HCT116 (cell line): ENCODE measurements at regions not wholly inside any gene's neighbourhood (a gene's known extent, or its start where the extent isn't known, plus 50 kb on each side); places are given as distances from the start of the nearest gene placed in this dataset.

Experiments
- ATAC-seq: fragments of 200-7000 bp; cut with Tn5 transposase; 2 replicates; pipeline ENCODE4 v1.9.1; 2020; ENCODE audit warnings: mild to moderate bottlenecking, moderate library complexity
- BruUV-seq: library from RNA; stranded (reverse); fragments of 400-500 nt; replicated peaks from 2 replicates; lab custom pipeline; 2021; lab: Mats Ljungman, UMichigan
- CTCF ChIA-PET: fragments of 300-600 bp; sonication (Branson Sonifier 250); formaldehyde crosslinking; loops from one replicate; lab custom pipeline; 2021; ENCODE audit warnings: antibody characterized with exemption; lab: Charles Lee
- POLR2A ChIA-PET: fragments of 300-600, 350-600 bp; sonication (Branson Sonifier 250); formaldehyde crosslinking; loops from one replicate; lab custom pipeline; 2021; ENCODE audit warnings: antibody characterized with exemption; lab: Charles Lee
- RAD21 ChIA-PET, 2 experiments: fragments of 300-600 bp; sonication (Branson Sonifier 250); formaldehyde crosslinking; loops; one replicate each; lab custom pipeline; 2023; ENCODE audit warnings: low total read pairs in 2 of 2; ENCODE audit not compliant: uncharacterized antibody in 2 of 2, unreplicated experiment in 2 of 2, low non-redundant PET in 1 of 2; lab: Charles Lee
- DNase-seq: peaks from one replicate; pipeline ENCODE4 v3.0.0-alpha.2; 2010; ENCODE audit warnings: low read depth, low spot score
- H2AFZ ChIP-seq: fragments of 200-600 bp; shearing (Covaris generic), sonication (generic); 2 replicates; pipeline ENCODE4 v1.6.1; 2017; ENCODE audit warnings: low read depth, mixed run types, mixed read lengths, antibody characterized with exemption, low read length; ENCODE audit not compliant: poor library complexity, severe bottlenecking
- H3K27ac ChIP-seq: 2 replicates; pipeline ENCODE4 v1.5.1; 2012; ENCODE audit warnings: low read depth, low read length
- H3K27me3 ChIP-seq: fragments of 200-600 bp; sonication (generic); 2 replicates; pipeline ENCODE4 v1.6.1; 2016; ENCODE audit warnings: mixed run types, low read length, mixed read lengths; ENCODE audit not compliant: insufficient read depth
- H3K36me3 ChIP-seq, 2 experiments: fragments of 200-500 bp in 1 of 2; fragments of 200-600 bp in 1 of 2; sonication (Bioruptor generic) in 1 of 2; sonication (generic) in 1 of 2; 2 replicates each; pipeline versions ENCODE4 v1.5.1 to v1.6.1; 2014 to 2016; ENCODE audit warnings: low read length in 2 of 2, inconsistent platforms in 1 of 2, mixed read lengths in 1 of 2, mixed run types in 1 of 2; ENCODE audit not compliant: insufficient read depth in 2 of 2, control insufficient read depth in 1 of 2
- H3K4me1 ChIP-seq, 2 experiments: fragments of 200-600 bp in 1 of 2; sonication (generic) in 1 of 2; 2 replicates each; pipeline versions ENCODE4 v1.5.1 to v1.6.1; 2012 to 2017; ENCODE audit warnings: low read length in 2 of 2, inconsistent platforms in 1 of 2, mild to moderate bottlenecking in 1 of 2, mixed read lengths in 1 of 2, mixed run types in 1 of 2, moderate library complexity in 1 of 2; ENCODE audit not compliant: insufficient read depth in 2 of 2, control insufficient read depth in 1 of 2
- H3K4me2 ChIP-seq: fragments of 200-600 bp; sonication (generic); 2 replicates; pipeline ENCODE4 v1.6.1; 2017; ENCODE audit warnings: mixed run types, low read length, mixed read lengths
- H3K4me3 ChIP-seq, 2 experiments: fragments of 200-600 bp in 1 of 2; sonication (generic) in 1 of 2; replicated peaks in 1 of 2; 2 replicates each; pipeline ENCODE4 v1.5.1; 2011 to 2016; ENCODE audit warnings: low read length in 2 of 2, control low read depth in 1 of 2, low read depth in 1 of 2, mild to moderate bottlenecking in 1 of 2, mixed read lengths in 1 of 2, mixed run types in 1 of 2
- H3K79me2 ChIP-seq: fragments of 200-600 bp; sonication (generic); 2 replicates; pipeline ENCODE4 v1.6.1; 2017; ENCODE audit warnings: mild to moderate bottlenecking, mixed run types, low read length, moderate library complexity, mixed read lengths; ENCODE audit not compliant: insufficient read depth
- H3K9ac ChIP-seq: fragments of 200-600 bp; sonication (generic); 2 replicates; pipeline ENCODE4 v1.6.1; 2016; ENCODE audit warnings: low read length, mixed read lengths
- H3K9me2 ChIP-seq: fragments of 200-600 bp; sonication (generic), shearing (Covaris generic); 2 replicates; pipeline ENCODE4 v1.6.1; 2017; ENCODE audit warnings: mixed run types, mild to moderate bottlenecking, moderate library complexity; ENCODE audit not compliant: insufficient read depth
- H3K9me3 ChIP-seq, 2 experiments: fragments of 200-500 bp in 1 of 2; fragments of 200-600 bp in 1 of 2; sonication (Bioruptor generic) in 1 of 2; sonication (generic) in 1 of 2; 2 replicates each; pipeline ENCODE4 v1.6.1; 2014 to 2017; ENCODE audit warnings: low read length in 2 of 2, mixed read lengths in 2 of 2, inconsistent platforms in 1 of 2, low read depth in 1 of 2, mild to moderate bottlenecking in 1 of 2, mixed run types in 1 of 2, moderate library complexity in 1 of 2; ENCODE audit not compliant: control insufficient read depth in 1 of 2, insufficient read depth in 1 of 2
- H4K20me1 ChIP-seq: fragments of 200-600 bp; sonication (generic), shearing (Covaris generic); 2 replicates; pipeline ENCODE4 v1.6.1; 2017; ENCODE audit warnings: mixed run types, mild to moderate bottlenecking, moderate library complexity; ENCODE audit not compliant: insufficient read depth
- EZH2 ChIP-seq: fragments of 200-600 bp; sonication (generic); IDR thresholded peaks from 2 replicates; pipeline ENCODE4 v1.6.1; 2017; ENCODE audit warnings: antibody characterized with exemption, mixed run types
- EZH2phosphoT487 ChIP-seq: fragments of 200-600 bp; IDR thresholded peaks from 2 replicates; pipeline ENCODE4 v1.6.1; 2018; ENCODE audit warnings: antibody characterized with exemption, borderline replicate concordance
- FOSL1 ChIP-seq: IDR thresholded peaks from 2 replicates; pipeline ENCODE4 v1.6.1; 2012; ENCODE audit warnings: low read depth
- POLR2AphosphoS5 ChIP-seq: IDR thresholded peaks from 2 replicates; pipeline ENCODE4 v1.6.1; 2011; ENCODE audit warnings: mild to moderate bottlenecking, low read depth, low read length, moderate library complexity
- SP1 ChIP-seq: IDR thresholded peaks from 2 replicates; pipeline ENCODE4 v1.6.1; 2012; ENCODE audit warnings: low read depth
- SRF ChIP-seq: IDR thresholded peaks from 2 replicates; pipeline ENCODE4 v1.6.1; 2012; ENCODE audit warnings: low read depth
- TCF7L2 ChIP-seq: IDR thresholded peaks from 2 replicates; pipeline ENCODE4 v1.7.0; 2011; ENCODE audit warnings: borderline replicate concordance, inconsistent platforms; ENCODE audit not compliant: insufficient read depth, insufficient read length; ENCODE audit errors: extremely low read depth
- intact Hi-C: fragments of 100-400 bp; cut with micrococcal nuclease; formaldehyde crosslinking; loops from 2 replicates; pipeline ENCODE4 v1.10.0; 2022
- TF ChIP-seq, protein P1 (sequence below), 3 experiments: fragments of 200-600 bp in 1 of 3; sonication (generic) in 1 of 3; IDR thresholded peaks in 2 of 3; conservative IDR thresholded peaks in 1 of 3; 2 replicates each; pipeline ENCODE4 v1.5.1; 2012 to 2017; ENCODE audit warnings: low read depth in 2 of 3, low read length in 2 of 3, antibody characterized with exemption in 1 of 3, borderline replicate concordance in 1 of 3, control low read depth in 1 of 3, mild to moderate bottlenecking in 1 of 3, mixed read lengths in 1 of 3, mixed run types in 1 of 3, moderate library complexity in 1 of 3; ENCODE audit not compliant: insufficient read depth in 1 of 3
- TF ChIP-seq, protein P2 (sequence below): IDR thresholded peaks from 2 replicates; pipeline ENCODE4 v1.6.1; 2012

GRCh38 chr20:25859649-25860530, 163.2 kb upstream of the ZNF337 start:
- no peak for TF ChIP-seq SRF
- no peak for TF ChIP-seq FOSL1
- no peak for TF ChIP-seq EZH2
- no peak for TF ChIP-seq POLR2AphosphoS5
- TF ChIP-seq, protein P1, sequence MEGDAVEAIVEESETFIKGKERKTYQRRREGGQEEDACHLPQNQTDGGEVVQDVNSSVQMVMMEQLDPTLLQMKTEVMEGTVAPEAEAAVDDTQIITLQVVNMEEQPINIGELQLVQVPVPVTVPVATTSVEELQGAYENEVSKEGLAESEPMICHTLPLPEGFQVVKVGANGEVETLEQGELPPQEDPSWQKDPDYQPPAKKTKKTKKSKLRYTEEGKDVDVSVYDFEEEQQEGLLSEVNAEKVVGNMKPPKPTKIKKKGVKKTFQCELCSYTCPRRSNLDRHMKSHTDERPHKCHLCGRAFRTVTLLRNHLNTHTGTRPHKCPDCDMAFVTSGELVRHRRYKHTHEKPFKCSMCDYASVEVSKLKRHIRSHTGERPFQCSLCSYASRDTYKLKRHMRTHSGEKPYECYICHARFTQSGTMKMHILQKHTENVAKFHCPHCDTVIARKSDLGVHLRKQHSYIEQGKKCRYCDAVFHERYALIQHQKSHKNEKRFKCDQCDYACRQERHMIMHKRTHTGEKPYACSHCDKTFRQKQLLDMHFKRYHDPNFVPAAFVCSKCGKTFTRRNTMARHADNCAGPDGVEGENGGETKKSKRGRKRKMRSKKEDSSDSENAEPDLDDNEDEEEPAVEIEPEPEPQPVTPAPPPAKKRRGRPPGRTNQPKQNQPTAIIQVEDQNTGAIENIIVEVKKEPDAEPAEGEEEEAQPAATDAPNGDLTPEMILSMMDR (IDR thresholded peaks at IDR 0.05 in 2 of 3, conservative IDR thresholded peaks at IDR 0.05 in 1 of 3; ENCODE audit: borderline replicate concordance in 1 of 3, insufficient read depth in 1 of 3, low read depth in 2 of 3, low read length in 2 of 3) = no peak
- TF ChIP-seq TCF7L2 = no peak
- TF ChIP-seq EZH2phosphoT487 = no peak
- TF ChIP-seq, protein P2, sequence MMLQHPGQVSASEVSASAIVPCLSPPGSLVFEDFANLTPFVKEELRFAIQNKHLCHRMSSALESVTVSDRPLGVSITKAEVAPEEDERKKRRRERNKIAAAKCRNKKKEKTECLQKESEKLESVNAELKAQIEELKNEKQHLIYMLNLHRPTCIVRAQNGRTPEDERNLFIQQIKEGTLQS = no peak
- TF ChIP-seq SP1 = no peak
- ChIA-PET RAD21 (no interaction called here), CTCF (no interaction called here), POLR2A (no interaction called here)
- Histone ChIP-seq H3K27ac (no peak overlapping the region), H3K4me2 (no peak overlapping the region), H3K36me3 (no peaks in the 10 kb centered on the region), H3K9me3 (no peaks in the 10 kb centered on the region), H3K4me1 (peaks cover 0 to 20% of the 10 kb centered on the region in 2 experiments; a peak in 1 of 4 replicates), H3K27me3 (no peaks in the 10 kb centered on the region; the same call in 1 of the 2 replicates), H3K79me2 (no peaks in the 10 kb centered on the region), H3K9me2 (no peaks in the 10 kb centered on the region), H2AFZ (no peak overlapping the region), H3K4me3 (no peak overlapping the region), H4K20me1 (no peaks in the 10 kb centered on the region), H3K9ac (no peak overlapping the region)
- intact Hi-C loops = no loop called here
- no TSS peak for BruUV-seq
- ATAC-seq = no peak
- DNase-seq = no peak
